ENCODE measurements at regions not wholly inside any gene's neighbourhood (a gene's known extent, or its start where the extent isn't known, plus 50 kb on each side); places are given as distances from the start of the nearest gene placed in this dataset.
"Not testable (repeated sequence)": the region's sequence is repeated elsewhere in the genome, so short reads cannot be mapped to it uniquely, and the experiment has no call there.

GRCh38 chr21:17119466-17120297 lies 393.2 kb upstream of the CXADR start:
- TF ChIP-seq, protein P1, sequence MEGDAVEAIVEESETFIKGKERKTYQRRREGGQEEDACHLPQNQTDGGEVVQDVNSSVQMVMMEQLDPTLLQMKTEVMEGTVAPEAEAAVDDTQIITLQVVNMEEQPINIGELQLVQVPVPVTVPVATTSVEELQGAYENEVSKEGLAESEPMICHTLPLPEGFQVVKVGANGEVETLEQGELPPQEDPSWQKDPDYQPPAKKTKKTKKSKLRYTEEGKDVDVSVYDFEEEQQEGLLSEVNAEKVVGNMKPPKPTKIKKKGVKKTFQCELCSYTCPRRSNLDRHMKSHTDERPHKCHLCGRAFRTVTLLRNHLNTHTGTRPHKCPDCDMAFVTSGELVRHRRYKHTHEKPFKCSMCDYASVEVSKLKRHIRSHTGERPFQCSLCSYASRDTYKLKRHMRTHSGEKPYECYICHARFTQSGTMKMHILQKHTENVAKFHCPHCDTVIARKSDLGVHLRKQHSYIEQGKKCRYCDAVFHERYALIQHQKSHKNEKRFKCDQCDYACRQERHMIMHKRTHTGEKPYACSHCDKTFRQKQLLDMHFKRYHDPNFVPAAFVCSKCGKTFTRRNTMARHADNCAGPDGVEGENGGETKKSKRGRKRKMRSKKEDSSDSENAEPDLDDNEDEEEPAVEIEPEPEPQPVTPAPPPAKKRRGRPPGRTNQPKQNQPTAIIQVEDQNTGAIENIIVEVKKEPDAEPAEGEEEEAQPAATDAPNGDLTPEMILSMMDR (IDR thresholded peaks at IDR 0.05; ENCODE audit: borderline replicate concordance, insufficient read depth, low read depth, low read length) = no peak
- H3K4me3 ChIP-seq (ENCODE audit: low read depth, low read length) = no peak overlapping the region

DNA sequence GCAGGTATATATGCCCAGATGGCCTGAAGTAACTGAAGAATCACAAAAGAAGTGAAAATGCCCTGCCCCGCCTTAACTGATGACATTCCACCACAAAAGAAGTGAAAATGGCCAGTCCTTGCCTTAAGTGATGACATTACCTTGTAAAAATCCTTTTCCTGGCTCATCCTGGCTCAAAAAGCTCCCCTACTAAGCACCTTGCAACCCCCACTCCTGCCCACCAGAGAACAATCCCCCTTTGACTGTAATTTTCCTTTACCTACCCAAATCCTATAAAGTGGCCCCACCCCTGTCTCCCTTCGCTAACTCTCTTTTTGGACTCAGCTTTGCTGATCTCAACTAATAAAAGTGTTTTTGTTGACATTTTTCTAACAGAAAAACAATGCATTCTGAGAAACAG lies 385.4 kb upstream of the CXADR start:
- not testable (repeated sequence) for H3K4me3 ChIP-seq (ENCODE audit: low read depth, low read length)

- H3K4me3 ChIP-seq (ENCODE audit: low read depth, low read length) = no peak overlapping the region
- TF ChIP-seq, protein P1 (IDR thresholded peaks at IDR 0.05; ENCODE audit: borderline replicate concordance, insufficient read depth, low read depth, low read length) = no peak
Observed at GRCh38 chr21:17128132-17128531, 384.7 kb upstream of the CXADR start.

DNA sequence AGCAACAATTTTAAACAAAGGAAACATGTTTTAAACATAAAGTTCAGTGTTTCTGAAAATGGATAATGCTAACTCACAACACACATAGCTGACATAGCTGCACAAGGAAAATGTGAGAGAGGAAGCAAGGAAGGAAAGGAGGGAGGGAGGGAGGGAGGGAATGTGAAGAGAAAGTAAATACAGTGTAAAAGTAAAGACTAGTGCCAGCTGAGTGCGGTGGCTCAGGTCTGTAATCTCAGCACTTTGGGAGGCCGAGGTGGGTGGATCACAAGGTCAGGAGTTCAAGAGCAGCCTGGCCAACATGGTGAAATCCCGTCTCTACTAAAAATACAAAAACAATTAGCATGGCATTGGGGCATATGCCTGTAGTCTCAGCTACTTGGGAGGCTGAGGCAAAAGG lies 373.7 kb upstream of the CXADR start:
- H3K4me3 ChIP-seq (ENCODE audit: low read depth, low read length) = not testable (repeated sequence)

- TF ChIP-seq, protein P1 (IDR thresholded peaks at IDR 0.05; ENCODE audit: borderline replicate concordance, insufficient read depth, low read depth, low read length) = no peak
- no peak overlapping the region for H3K4me3 ChIP-seq (ENCODE audit: low read depth, low read length)
Observed at GRCh38 chr21:17139696-17140095, 373.1 kb upstream of the CXADR start.

DNA sequence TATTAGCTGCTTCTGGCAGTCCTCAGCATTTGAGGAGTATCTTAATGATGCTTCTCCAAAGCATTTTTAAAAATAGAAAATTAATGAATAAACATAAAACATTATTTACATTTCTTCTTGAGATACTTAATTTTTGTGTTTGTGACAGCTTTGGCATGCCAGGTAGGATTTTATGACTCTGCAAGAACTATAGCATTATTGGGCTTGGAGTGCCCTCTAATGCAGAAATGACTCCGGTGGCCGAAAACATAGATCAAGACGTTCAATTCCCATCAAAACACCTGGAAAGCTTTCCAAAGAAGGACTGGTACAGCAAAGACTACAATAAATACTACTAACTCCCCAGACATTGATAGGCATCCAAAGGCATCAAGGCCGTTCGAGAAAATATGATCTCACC lies 366.4 kb upstream of the CXADR start:
- TF ChIP-seq, protein P1 (IDR thresholded peaks at IDR 0.05; ENCODE audit: borderline replicate concordance, insufficient read depth, low read depth, low read length) = no peak
- H3K4me3 ChIP-seq (ENCODE audit: low read depth, low read length) = no peak overlapping the region

GRCh38 chr21:17159697-17160096 lies 353.1 kb upstream of the CXADR start:
- TF ChIP-seq, protein P1 (IDR thresholded peaks at IDR 0.05; ENCODE audit: borderline replicate concordance, insufficient read depth, low read depth, low read length) = no peak
- no peak overlapping the region for H3K4me3 ChIP-seq (ENCODE audit: low read depth, low read length)

DNA sequence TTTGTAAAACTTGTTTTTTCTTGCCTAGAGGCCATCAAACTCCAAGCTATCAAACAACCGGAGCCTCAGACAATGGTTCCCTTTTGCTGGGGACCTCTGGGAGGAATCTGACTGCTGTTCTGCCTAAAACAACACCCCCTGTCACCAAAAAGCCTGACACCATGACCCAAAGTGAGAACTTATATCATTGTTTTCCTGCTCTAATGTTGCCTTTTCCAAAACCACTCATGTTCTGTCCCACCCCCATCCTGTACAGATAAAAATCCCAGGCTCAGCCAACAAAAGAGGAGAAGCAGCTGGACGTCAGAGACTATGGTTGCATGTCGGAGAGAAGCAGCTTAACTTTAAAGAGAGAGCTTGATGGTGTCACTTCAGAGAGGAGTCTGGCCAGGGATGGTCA lies 327.2 kb upstream of the CXADR start:
- H3K4me3 ChIP-seq (ENCODE audit: low read depth, low read length) = no peak overlapping the region

More for the DNA sequence above, 327.2 kb upstream of the CXADR start:
- TF ChIP-seq, protein P1 (IDR thresholded peaks at IDR 0.05; ENCODE audit: borderline replicate concordance, insufficient read depth, low read depth, low read length) = no peak
